NCI-H510A (cell line): ENCODE measurements at regions not wholly inside any gene's neighbourhood (a gene's known extent, or its start where the extent isn't known, plus 50 kb on each side); places are given as distances from the start of the nearest gene placed in this dataset.

Experiments used
- DNase-seq: peaks from one replicate; lab custom pipeline; 2025; lab: John Stamatoyannopoulos, UW

GRCh38 chr18:43649649-43650357 is 372.5 kb upstream of the SYT4 start:
- no peak for DNase-seq

GRCh38 chr18:43650426-43650825 is 373.1 kb upstream of the SYT4 start:
- no peak for DNase-seq

- DNase-seq, result no peak
Observed at GRCh38 chr18:43651057-43651456, 373.8 kb upstream of the SYT4 start.

GRCh38 chr18:43656547-43656946 is 379.3 kb upstream of the SYT4 start:
- no peak for DNase-seq

- DNase-seq, result no peak
Observed at GRCh38 chr18:43661570-43661969, 384.3 kb upstream of the SYT4 start.

GRCh38 chr18:43662657-43663056 is 385.4 kb upstream of the SYT4 start:
- no peak for DNase-seq

GRCh38 chr18:43663159-43663558 is 385.9 kb upstream of the SYT4 start:
- no peak for DNase-seq

GRCh38 chr18:43664487-43665008 is 387.3 kb upstream of the SYT4 start:
- DNase-seq, result no peak

- DNase-seq, result no peak
Observed at GRCh38 chr18:43665105-43665788, 388.0 kb upstream of the SYT4 start.

- no peak for DNase-seq
Observed at GRCh38 chr18:43668866-43669265, 391.6 kb upstream of the SYT4 start.

GRCh38 chr18:43671431-43671830 is 394.1 kb upstream of the SYT4 start:
- no peak for DNase-seq

- DNase-seq, result no peak
Observed at GRCh38 chr18:43680096-43680495, 402.8 kb upstream of the SYT4 start.

GRCh38 chr18:43681661-43682060 is 404.4 kb upstream of the SYT4 start:
- DNase-seq, result no peak

GRCh38 chr18:43682196-43682595 is 404.9 kb upstream of the SYT4 start:
- DNase-seq, result no peak

GRCh38 chr18:43686709-43687108 is 409.4 kb upstream of the SYT4 start:
- no peak for DNase-seq

GRCh38 chr18:43692099-43692690 is 414.9 kb upstream of the SYT4 start:
- no peak for DNase-seq

GRCh38 chr18:43702399-43702798 is 425.1 kb upstream of the SYT4 start:
- DNase-seq, result no peak

- no peak for DNase-seq
Observed at GRCh38 chr18:43703050-43703449, 425.8 kb upstream of the SYT4 start.

- DNase-seq, result no peak
Observed at GRCh38 chr18:43705850-43706249, 428.6 kb upstream of the SYT4 start.

- no peak for DNase-seq
Observed at GRCh38 chr18:43710135-43710534, 432.8 kb upstream of the SYT4 start.

- no peak for DNase-seq
Observed at GRCh38 chr18:43714343-43715010, 437.2 kb upstream of the SYT4 start.

GRCh38 chr18:43719267-43719795 is 442.0 kb upstream of the SYT4 start:
- no peak for DNase-seq
